ENCODE measurements at regions not wholly inside any gene's neighbourhood (a gene's known extent, or its start where the extent isn't known, plus 50 kb on each side); places are given as distances from the start of the nearest gene placed in this dataset.

GRCh38 chr6:88220493-88220892, 54.3 kb upstream of the CNR1 start:
- DNase-seq: no peak

GRCh38 chr6:88216182-88216581, 50.0 kb upstream of the CNR1 start:
- DNase-seq: no peak

All from CD4-positive, alpha-beta T cell treated with Interleukin-4 for 1 hour (primary cell).